ENCODE measurements at regions not wholly inside any gene's neighbourhood (a gene's known extent, or its start where the extent isn't known, plus 50 kb on each side); places are given as distances from the start of the nearest gene placed in this dataset.
A peak's percentile ranks its signal among the peaks of the same experiment; 100 is the strongest.

GRCh38 chr2:47265158-47265557 is 88.8 kb upstream of the CALM2 start:
- DNase-seq (ENCODE audit: low spot score) = no peak

- DNase-seq (ENCODE audit: low spot score) = no peak
Measured at GRCh38 chr2:47264686-47265085, 88.4 kb upstream of the CALM2 start.

GRCh38 chr2:47264143-47264542 is 87.8 kb upstream of the CALM2 start:
- DNase-seq (ENCODE audit: low spot score) = no peak

GRCh38 chr2:47262657-47263056 is 86.3 kb upstream of the CALM2 start:
- no peak for DNase-seq (ENCODE audit: low spot score)

- no peak for DNase-seq (ENCODE audit: low spot score)
Measured at GRCh38 chr2:47260971-47261370, 84.7 kb upstream of the CALM2 start.

GRCh38 chr2:47259829-47260228 is 83.5 kb upstream of the CALM2 start:
- DNase-seq (ENCODE audit: low spot score) = no peak

GRCh38 chr2:47257946-47258348 is 81.6 kb upstream of the CALM2 start:
- DNase-seq (ENCODE audit: low spot score) = no peak

- no peak for DNase-seq (ENCODE audit: low spot score)
Measured at GRCh38 chr2:47256416-47257087, 80.2 kb upstream of the CALM2 start.

- no peak for DNase-seq (ENCODE audit: low spot score)
Measured at GRCh38 chr2:47255794-47256193, 79.5 kb upstream of the CALM2 start.

- DNase-seq (ENCODE audit: low spot score) = no peak
Measured at GRCh38 chr2:47254464-47254863, 78.2 kb upstream of the CALM2 start.

- DNase-seq (ENCODE audit: low spot score) = no peak
Measured at GRCh38 chr2:47253447-47253846, 77.1 kb upstream of the CALM2 start.

- no peak for DNase-seq (ENCODE audit: low spot score)
Measured at GRCh38 chr2:47251404-47251675, 75.0 kb upstream of the CALM2 start.

GRCh38 chr2:47250586-47251403 is 74.5 kb upstream of the CALM2 start:
- DNase-seq (ENCODE audit: low spot score) = no peak

- DNase-seq (ENCODE audit: low spot score) = no peak
Measured at GRCh38 chr2:47249931-47250330, 73.6 kb upstream of the CALM2 start.

GRCh38 chr2:47249157-47249900 is 73.0 kb upstream of the CALM2 start:
- DNase-seq (ENCODE audit: low spot score) = peak; percentile 29

- DNase-seq (ENCODE audit: low spot score) = no peak
Measured at GRCh38 chr2:47243596-47244323, 67.4 kb upstream of the CALM2 start.

GRCh38 chr2:47241715-47242114 is 65.4 kb upstream of the CALM2 start:
- DNase-seq (ENCODE audit: low spot score) = no peak

- DNase-seq (ENCODE audit: low spot score) = no peak
Measured at GRCh38 chr2:47239119-47239969, 63.0 kb upstream of the CALM2 start.

- no peak for DNase-seq (ENCODE audit: low spot score)
Measured at GRCh38 chr2:47238638-47239037, 62.3 kb upstream of the CALM2 start.

GRCh38 chr2:47237375-47238334 is 61.3 kb upstream of the CALM2 start:
- no peak for DNase-seq (ENCODE audit: low spot score)
